Peyer's patch (tissue), 4 donors: ENCODE measurements at regions not wholly inside any gene's neighbourhood (a gene's known extent, or its start where the extent isn't known, plus 50 kb on each side); places are given as distances from the start of the nearest gene placed in this dataset.

Source experiments
- DNase-seq, 3 donors: peaks; one replicate each; pipeline ENCODE4 v3.0.0-alpha.2; 2017 to 2019
- H3K27ac ChIP-seq, 4 donors: fragments of 200-600 bp; sonication (generic); one replicate each; pipeline ENCODE4 v1.5.1; 2016 to 2019
- H3K27me3 ChIP-seq, 2 donors: fragments of 200-600 bp; sonication (generic); one replicate each; pipeline ENCODE4 v1.5.1; 2019
- H3K36me3 ChIP-seq, 3 donors: fragments of 200-600 bp; sonication (generic); one replicate each; pipeline ENCODE4 v1.5.1; 2016 to 2019
- H3K4me1 ChIP-seq, 4 donors: fragments of 200-600 bp; sonication (generic); one replicate each; pipeline ENCODE4 v1.5.1; 2016 to 2019
- H3K4me3 ChIP-seq, 4 donors: fragments of 200-600 bp; sonication (generic); 1 replicate in 3 of 4; 2 replicates in 1 of 4; pipeline ENCODE4 v1.5.1; 2016 to 2019; ENCODE audit warnings: mild to moderate bottlenecking in 1 of 4
- H3K9me3 ChIP-seq, 4 donors: fragments of 200-600 bp; sonication (generic); one replicate each; pipeline ENCODE4 v1.5.1; 2016 to 2019; ENCODE audit warnings: mild to moderate bottlenecking in 1 of 4
- CTCF ChIP-seq, 6 experiments: fragments of 450-650 bp in 4 of 6; fragments of 200-600 bp in 2 of 6; sonication (generic) in 1 of 6; IDR thresholded peaks; one replicate each; pipeline ENCODE4 v1.5.1; 2017 to 2019; ENCODE audit warnings: antibody characterized with exemption in 6 of 6, mild to moderate bottlenecking in 3 of 6, moderate library complexity in 1 of 6
- POLR2A ChIP-seq, 2 donors: fragments of 450-650 bp; IDR thresholded peaks; one replicate each; pipeline ENCODE4 v1.5.1; 2017; ENCODE audit warnings: antibody characterized with exemption in 2 of 2, mild to moderate bottlenecking in 2 of 2, moderate library complexity in 2 of 2

- Histone ChIP-seq H3K4me1 (no peaks in the 10 kb centered on the region), H3K9me3 (no peaks in the 10 kb centered on the region), H3K27ac (no peak overlapping the region), H3K27me3 (no peaks in the 10 kb centered on the region), H3K36me3 (no peaks in the 10 kb centered on the region), H3K4me3 (no peak overlapping the region)
- no peak for DNase-seq
- TF ChIP-seq CTCF (IDR thresholded peaks at IDR 0.05) (no peak), POLR2A (IDR thresholded peaks at IDR 0.05) (no peak)
These were observed 227.1 kb upstream of the DEFB112 start for GRCh38 chr6:50276771-50277261.

GRCh38 chr6:50277774-50278173, 228.0 kb upstream of the DEFB112 start:
- Histone ChIP-seq H3K27ac (no peak overlapping the region), H3K36me3 (no peaks in the 10 kb centered on the region), H3K4me1 (no peaks in the 10 kb centered on the region), H3K4me3 (no peak overlapping the region), H3K27me3 (no peaks in the 10 kb centered on the region), H3K9me3 (no peaks in the 10 kb centered on the region)
- TF ChIP-seq POLR2A (IDR thresholded peaks at IDR 0.05) (no peak), CTCF (IDR thresholded peaks at IDR 0.05) (no peak)
- no peak for DNase-seq

- H3K4me1 ChIP-seq, result no peaks in the 10 kb centered on the region
- no peaks in the 10 kb centered on the region for H3K27me3 ChIP-seq
- DNase-seq, result no peak
- H3K4me3 ChIP-seq, result no peak overlapping the region
- no peak overlapping the region for H3K27ac ChIP-seq
- TF ChIP-seq CTCF (IDR thresholded peaks at IDR 0.05) (no peak), POLR2A (IDR thresholded peaks at IDR 0.05) (no peak)
- H3K9me3 ChIP-seq, result no peaks in the 10 kb centered on the region
- no peaks in the 10 kb centered on the region for H3K36me3 ChIP-seq
These were observed 228.9 kb upstream of the DEFB112 start for GRCh38 chr6:50278663-50279062.

GRCh38 chr6:50285735-50286134, 236.0 kb upstream of the DEFB112 start:
- no peak for DNase-seq
- H3K36me3 ChIP-seq, result no peaks in the 10 kb centered on the region
- H3K27ac ChIP-seq, result no peak overlapping the region
- H3K4me3 ChIP-seq, result no peak overlapping the region
- H3K9me3 ChIP-seq, result no peaks in the 10 kb centered on the region
- H3K27me3 ChIP-seq, result no peaks in the 10 kb centered on the region
- TF ChIP-seq POLR2A (IDR thresholded peaks at IDR 0.05) (no peak), CTCF (IDR thresholded peaks at IDR 0.05) (no peak)
- H3K4me1 ChIP-seq, result no peaks in the 10 kb centered on the region

GRCh38 chr6:50288241-50288640, 238.5 kb upstream of the DEFB112 start:
- Histone ChIP-seq H3K9me3 (no peaks in the 10 kb centered on the region), H3K4me1 (no peaks in the 10 kb centered on the region), H3K36me3 (no peaks in the 10 kb centered on the region), H3K4me3 (no peak overlapping the region), H3K27me3 (no peaks in the 10 kb centered on the region), H3K27ac (no peak overlapping the region)
- no peak for DNase-seq
- TF ChIP-seq CTCF (IDR thresholded peaks at IDR 0.05), result no peak
- TF ChIP-seq POLR2A (IDR thresholded peaks at IDR 0.05), result no peak

GRCh38 chr6:50288881-50289280, 239.2 kb upstream of the DEFB112 start:
- H3K4me1 ChIP-seq, result no peaks in the 10 kb centered on the region

More at GRCh38 chr6:50288881-50289280, 239.2 kb upstream of the DEFB112 start:
- Histone ChIP-seq H3K27ac (no peak overlapping the region), H3K27me3 (no peaks in the 10 kb centered on the region), H3K4me3 (no peak overlapping the region), H3K9me3 (no peaks in the 10 kb centered on the region), H3K36me3 (no peaks in the 10 kb centered on the region)
- no peak for TF ChIP-seq CTCF (IDR thresholded peaks at IDR 0.05)
- no peak for TF ChIP-seq POLR2A (IDR thresholded peaks at IDR 0.05)
- DNase-seq, result no peak
